ENCODE measurements at regions not wholly inside any gene's neighbourhood (a gene's known extent, or its start where the extent isn't known, plus 50 kb on each side); places are given as distances from the start of the nearest gene placed in this dataset.

GRCh38 chr5:96279801-96280542 is 153.1 kb downstream of the PCSK1 start:
- Histone ChIP-seq H3K4me3 (replicated peaks in 1 of 3) (no peak overlapping the region), H3K4me1 (no peaks in the 10 kb centered on the region), H3K27ac (no peak overlapping the region), H3K9me3 (no peaks in the 10 kb centered on the region), H3K27me3 (no peaks in the 10 kb centered on the region), H3K36me3 (no peaks in the 10 kb centered on the region)
- intact Hi-C loops (cut with DNase I), result no loop called here
- 89 to 90% methylated on average over 6 of the region's 6 CpGs for whole genome bisulfite sequencing, 2 donors
- DNase-seq, result no peak
- TF ChIP-seq CTCF (IDR thresholded peaks at IDR 0.05) (no peak), POLR2A (IDR thresholded peaks at IDR 0.05) (no peak)

- H3K4me3 ChIP-seq (replicated peaks in 1 of 3), result no peak overlapping the region
- DNase-seq, result no peak
- intact Hi-C loops (cut with DNase I), result no loop called here
- H3K36me3 ChIP-seq, result no peaks in the 10 kb centered on the region
- H3K9me3 ChIP-seq, result no peaks in the 10 kb centered on the region
- no peaks in the 10 kb centered on the region for H3K27me3 ChIP-seq
- H3K4me1 ChIP-seq, result no peaks in the 10 kb centered on the region
- WGBS, 2 donors, result 84 to 95% methylated on average over 3 of the region's 3 CpGs
- TF ChIP-seq CTCF (IDR thresholded peaks at IDR 0.05), result no peak
- no peak for TF ChIP-seq POLR2A (IDR thresholded peaks at IDR 0.05)
- no peak overlapping the region for H3K27ac ChIP-seq
Measured at GRCh38 chr5:96278981-96279380, 154.1 kb downstream of the PCSK1 start.

GRCh38 chr5:96275051-96275450 is 158.0 kb downstream of the PCSK1 start:
- H3K36me3 ChIP-seq, result no peaks in the 10 kb centered on the region
- no peaks in the 10 kb centered on the region for H3K27me3 ChIP-seq
- intact Hi-C loops (cut with DNase I), result no loop called here
- H3K4me3 ChIP-seq (replicated peaks in 1 of 3), result no peak overlapping the region
- WGBS, 2 donors, result 87 to 90% methylated on average over 3 of the region's 3 CpGs
- H3K9me3 ChIP-seq, result no peaks in the 10 kb centered on the region
- no peak for TF ChIP-seq CTCF (IDR thresholded peaks at IDR 0.05)
- no peak for TF ChIP-seq POLR2A (IDR thresholded peaks at IDR 0.05)
- no peak for DNase-seq
- no peaks in the 10 kb centered on the region for H3K4me1 ChIP-seq
- H3K27ac ChIP-seq, result no peak overlapping the region

- Histone ChIP-seq H3K36me3 (no peaks in the 10 kb centered on the region), H3K27ac (no peak overlapping the region), H3K27me3 (no peaks in the 10 kb centered on the region), H3K4me3 (replicated peaks in 1 of 3) (no peak overlapping the region), H3K4me1 (no peaks in the 10 kb centered on the region), H3K9me3 (no peaks in the 10 kb centered on the region)
- no peak for DNase-seq
- no peak for TF ChIP-seq POLR2A (IDR thresholded peaks at IDR 0.05)
- no peak for TF ChIP-seq CTCF (IDR thresholded peaks at IDR 0.05)
- intact Hi-C loops (cut with DNase I), result no loop called here
- WGBS, 2 donors, result 87 to 94% methylated on average over 1 of the region's 1 CpG
Measured at GRCh38 chr5:96265487-96265886, 167.6 kb downstream of the PCSK1 start.

GRCh38 chr5:96264047-96264446 is 169.0 kb downstream of the PCSK1 start:
- no peak for DNase-seq
- peaks cover 0 to 5% of the 10 kb centered on the region in 2 donors for H3K4me1 ChIP-seq
- intact Hi-C loops (cut with DNase I), result no loop called here
- no peaks in the 10 kb centered on the region for H3K36me3 ChIP-seq
- no peak overlapping the region for H3K27ac ChIP-seq
- TF ChIP-seq POLR2A (IDR thresholded peaks at IDR 0.05), result no peak
- no peak for TF ChIP-seq CTCF (IDR thresholded peaks at IDR 0.05)
- no peaks in the 10 kb centered on the region for H3K9me3 ChIP-seq
- H3K4me3 ChIP-seq (replicated peaks in 1 of 3), result no peak overlapping the region
- H3K27me3 ChIP-seq, result no peaks in the 10 kb centered on the region
- WGBS, 2 donors, result 86 to 95% methylated on average over 3 of the region's 3 CpGs
